ENCODE measurements at regions not wholly inside any gene's neighbourhood (a gene's known extent, or its start where the extent isn't known, plus 50 kb on each side); places are given as distances from the start of the nearest gene placed in this dataset.

DNA sequence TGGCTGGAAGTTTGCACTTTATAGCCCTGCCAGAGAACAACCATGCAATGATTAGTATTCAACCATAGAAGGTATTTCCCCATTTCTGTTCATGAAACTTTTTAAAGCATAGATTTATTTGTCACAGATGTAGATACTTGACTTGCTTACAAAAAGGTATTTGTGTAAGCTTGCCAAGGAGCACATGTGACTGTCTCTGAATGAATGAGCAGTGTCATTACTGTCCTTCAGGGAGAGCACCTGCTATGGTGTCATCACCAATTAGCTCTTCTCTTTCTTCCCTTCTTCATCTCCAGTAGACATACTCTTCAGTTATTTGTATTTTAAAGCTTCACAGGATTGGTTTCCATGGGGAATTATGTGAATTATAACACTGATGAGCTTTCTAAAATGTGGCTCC is 1064.7 kb upstream of the GRIA3 start:
- no peak for DNase-seq
- H3K27ac ChIP-seq (ENCODE audit: low read length) = no peak overlapping the region
- H2AFZ ChIP-seq (ENCODE audit: low read depth, low read length) = no peak overlapping the region
- no peak overlapping the region for H3K4me3 ChIP-seq (ENCODE audit: low read depth in 1 of 2, low read length in 2 of 2)
- no peaks in the 10 kb centered on the region for H3K27me3 ChIP-seq (ENCODE audit: insufficient read depth, low read length, poor library complexity)
- H3K79me2 ChIP-seq (ENCODE audit: insufficient read depth, low read length) = no peaks in the 10 kb centered on the region
- no peaks in the 10 kb centered on the region for H3K9me3 ChIP-seq (ENCODE audit: insufficient read depth, low read length, severe bottlenecking)
- no peak for ATAC-seq (ENCODE audit: insufficient read depth, low read depth)
- H4K20me1 ChIP-seq (ENCODE audit: insufficient read depth, low read length) = no peaks in the 10 kb centered on the region
- no peak overlapping the region for H3K9ac ChIP-seq (ENCODE audit: low read depth, low read length)
- TF ChIP-seq, protein P1, sequence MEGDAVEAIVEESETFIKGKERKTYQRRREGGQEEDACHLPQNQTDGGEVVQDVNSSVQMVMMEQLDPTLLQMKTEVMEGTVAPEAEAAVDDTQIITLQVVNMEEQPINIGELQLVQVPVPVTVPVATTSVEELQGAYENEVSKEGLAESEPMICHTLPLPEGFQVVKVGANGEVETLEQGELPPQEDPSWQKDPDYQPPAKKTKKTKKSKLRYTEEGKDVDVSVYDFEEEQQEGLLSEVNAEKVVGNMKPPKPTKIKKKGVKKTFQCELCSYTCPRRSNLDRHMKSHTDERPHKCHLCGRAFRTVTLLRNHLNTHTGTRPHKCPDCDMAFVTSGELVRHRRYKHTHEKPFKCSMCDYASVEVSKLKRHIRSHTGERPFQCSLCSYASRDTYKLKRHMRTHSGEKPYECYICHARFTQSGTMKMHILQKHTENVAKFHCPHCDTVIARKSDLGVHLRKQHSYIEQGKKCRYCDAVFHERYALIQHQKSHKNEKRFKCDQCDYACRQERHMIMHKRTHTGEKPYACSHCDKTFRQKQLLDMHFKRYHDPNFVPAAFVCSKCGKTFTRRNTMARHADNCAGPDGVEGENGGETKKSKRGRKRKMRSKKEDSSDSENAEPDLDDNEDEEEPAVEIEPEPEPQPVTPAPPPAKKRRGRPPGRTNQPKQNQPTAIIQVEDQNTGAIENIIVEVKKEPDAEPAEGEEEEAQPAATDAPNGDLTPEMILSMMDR (IDR thresholded peaks at IDR 0.05; ENCODE audit: borderline replicate concordance, extremely low read depth, low read length, poor library complexity, severe bottlenecking) = no peak
- TF ChIP-seq EZH2 (IDR thresholded peaks at IDR 0.05; ENCODE audit: borderline replicate concordance, low read depth, low read length, severe bottlenecking) = no peak
- H3K4me1 ChIP-seq (ENCODE audit: insufficient read depth, low read length) = no peaks in the 10 kb centered on the region
- no peak overlapping the region for H3K4me2 ChIP-seq (ENCODE audit: insufficient read depth, low read length)
- H3K36me3 ChIP-seq (ENCODE audit: insufficient read depth, low read length) = no peaks in the 10 kb centered on the region

DNA sequence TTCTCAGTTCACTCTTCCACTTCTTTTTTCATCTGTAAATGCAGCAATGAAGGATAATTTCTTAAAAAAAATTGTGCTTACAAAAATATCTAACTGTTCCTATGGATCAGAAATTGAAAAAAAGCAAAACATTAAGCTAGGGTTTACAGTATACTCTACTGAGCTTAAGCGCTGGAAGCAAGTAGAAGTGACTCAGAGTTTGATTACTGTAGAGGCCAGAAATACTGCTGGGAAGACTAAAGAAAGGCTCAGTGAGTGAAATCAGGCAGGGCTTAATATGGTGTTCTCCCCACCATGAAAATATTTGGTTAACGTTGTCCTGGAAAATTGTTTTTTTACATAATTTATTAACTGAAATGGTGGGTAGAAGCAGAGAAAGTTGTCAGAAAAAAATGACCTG is 1061.8 kb upstream of the GRIA3 start:
- ATAC-seq (ENCODE audit: insufficient read depth, low read depth) = no peak
- Histone ChIP-seq H3K36me3 (ENCODE audit: insufficient read depth, low read length) (no peaks in the 10 kb centered on the region), H3K27me3 (ENCODE audit: insufficient read depth, low read length, poor library complexity) (no peaks in the 10 kb centered on the region), H4K20me1 (ENCODE audit: insufficient read depth, low read length) (no peaks in the 10 kb centered on the region), H2AFZ (ENCODE audit: low read depth, low read length) (no peak overlapping the region), H3K4me3 (ENCODE audit: low read depth in 1 of 2, low read length in 2 of 2) (no peak overlapping the region), H3K4me2 (ENCODE audit: insufficient read depth, low read length) (no peak overlapping the region), H3K9ac (ENCODE audit: low read depth, low read length) (no peak overlapping the region), H3K27ac (ENCODE audit: low read length) (no peak overlapping the region), H3K4me1 (ENCODE audit: insufficient read depth, low read length) (0 out of 2 replicates have a peak, but pooled peaks cover 3% of the 10 kb centered on the region), H3K9me3 (ENCODE audit: insufficient read depth, low read length, severe bottlenecking) (no peaks in the 10 kb centered on the region), H3K79me2 (ENCODE audit: insufficient read depth, low read length) (no peaks in the 10 kb centered on the region)
- DNase-seq = no peak
- TF ChIP-seq, protein P1 (IDR thresholded peaks at IDR 0.05; ENCODE audit: borderline replicate concordance, extremely low read depth, low read length, poor library complexity, severe bottlenecking) = no peak
- TF ChIP-seq EZH2 (IDR thresholded peaks at IDR 0.05; ENCODE audit: borderline replicate concordance, low read depth, low read length, severe bottlenecking) = no peak

DNA sequence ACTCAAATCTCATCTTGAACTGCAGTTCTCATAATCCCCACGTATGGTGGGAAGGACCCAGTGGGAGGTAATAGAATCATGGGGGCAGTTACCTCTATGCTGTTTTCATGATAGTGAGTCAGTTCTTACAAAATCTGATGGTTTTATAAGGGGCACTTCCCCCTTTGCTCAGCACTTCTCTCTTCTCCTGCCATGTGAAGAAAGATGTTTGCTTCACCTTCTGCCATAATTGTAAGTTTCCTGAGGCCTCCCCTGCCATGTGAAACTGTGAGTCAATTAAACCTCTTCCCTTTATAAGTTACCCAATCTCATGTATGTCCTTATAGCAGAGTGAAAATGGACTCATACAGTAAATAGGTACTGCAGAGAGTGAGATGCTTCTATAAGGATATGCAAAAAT is 1050.6 kb upstream of the GRIA3 start:
- H3K4me3 ChIP-seq (ENCODE audit: low read depth in 1 of 2, low read length in 2 of 2) = no peak overlapping the region
- H3K9ac ChIP-seq (ENCODE audit: low read depth, low read length) = no peak overlapping the region
- H3K27ac ChIP-seq (ENCODE audit: low read length) = no peak overlapping the region
- no peak overlapping the region for H3K4me2 ChIP-seq (ENCODE audit: insufficient read depth, low read length)
- H4K20me1 ChIP-seq (ENCODE audit: insufficient read depth, low read length) = no peaks in the 10 kb centered on the region
- no peaks in the 10 kb centered on the region for H3K9me3 ChIP-seq (ENCODE audit: insufficient read depth, low read length, severe bottlenecking)
- ATAC-seq (ENCODE audit: insufficient read depth, low read depth) = no peak
- H3K36me3 ChIP-seq (ENCODE audit: insufficient read depth, low read length) = no peaks in the 10 kb centered on the region
- H3K27me3 ChIP-seq (ENCODE audit: insufficient read depth, low read length, poor library complexity) = no peaks in the 10 kb centered on the region
- no peak for DNase-seq
- TF ChIP-seq, protein P1 (IDR thresholded peaks at IDR 0.05; ENCODE audit: borderline replicate concordance, extremely low read depth, low read length, poor library complexity, severe bottlenecking) = no peak
- TF ChIP-seq EZH2 (IDR thresholded peaks at IDR 0.05; ENCODE audit: borderline replicate concordance, low read depth, low read length, severe bottlenecking) = no peak
- H2AFZ ChIP-seq (ENCODE audit: low read depth, low read length) = no peak overlapping the region
- no peaks in the 10 kb centered on the region for H3K4me1 ChIP-seq (ENCODE audit: insufficient read depth, low read length)
- H3K79me2 ChIP-seq (ENCODE audit: insufficient read depth, low read length) = no peaks in the 10 kb centered on the region

DNA sequence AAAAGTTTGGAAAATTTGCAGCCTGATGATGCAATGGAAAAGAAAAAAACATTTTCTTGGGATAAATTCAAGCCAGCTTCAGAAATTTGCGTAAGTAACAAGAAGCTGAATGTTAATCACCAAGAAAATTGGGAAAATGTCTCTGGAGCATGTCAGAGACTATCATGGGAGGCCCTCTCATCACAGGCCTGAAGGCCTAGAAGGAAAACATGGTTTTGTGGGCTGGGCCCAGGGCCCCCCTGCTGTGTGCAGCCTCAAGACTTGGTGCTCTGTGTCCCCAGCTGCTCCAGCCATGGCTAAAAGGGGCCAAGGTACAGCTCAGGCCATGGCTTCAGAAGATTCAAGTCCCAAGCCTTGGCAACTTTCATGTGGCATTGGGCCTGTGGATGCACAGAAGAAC is 1049.8 kb upstream of the GRIA3 start:
- no peak for TF ChIP-seq EZH2 (IDR thresholded peaks at IDR 0.05; ENCODE audit: borderline replicate concordance, low read depth, low read length, severe bottlenecking)
- TF ChIP-seq, protein P1 (IDR thresholded peaks at IDR 0.05; ENCODE audit: borderline replicate concordance, extremely low read depth, low read length, poor library complexity, severe bottlenecking) = no peak
- no peak overlapping the region for H3K4me3 ChIP-seq (ENCODE audit: low read depth in 1 of 2, low read length in 2 of 2)

More for the DNA sequence above, 1049.8 kb upstream of the GRIA3 start:
- no peaks in the 10 kb centered on the region for H3K4me1 ChIP-seq (ENCODE audit: insufficient read depth, low read length)
- H3K9ac ChIP-seq (ENCODE audit: low read depth, low read length) = no peak overlapping the region
- ATAC-seq (ENCODE audit: insufficient read depth, low read depth) (no peak), DNase-seq (no peak)
- H3K79me2 ChIP-seq (ENCODE audit: insufficient read depth, low read length) = no peaks in the 10 kb centered on the region
- H3K36me3 ChIP-seq (ENCODE audit: insufficient read depth, low read length) = no peaks in the 10 kb centered on the region
- no peak overlapping the region for H3K4me2 ChIP-seq (ENCODE audit: insufficient read depth, low read length)
- H2AFZ ChIP-seq (ENCODE audit: low read depth, low read length) = no peak overlapping the region
- no peaks in the 10 kb centered on the region for H3K27me3 ChIP-seq (ENCODE audit: insufficient read depth, low read length, poor library complexity)
- H3K9me3 ChIP-seq (ENCODE audit: insufficient read depth, low read length, severe bottlenecking) = no peaks in the 10 kb centered on the region
- no peak overlapping the region for H3K27ac ChIP-seq (ENCODE audit: low read length)
- H4K20me1 ChIP-seq (ENCODE audit: insufficient read depth, low read length) = no peaks in the 10 kb centered on the region

Measured in DND-41 (cell line).